CD4-positive, CD25-positive, alpha-beta regulatory T cell (primary cell): ENCODE measurements at regions not wholly inside any gene's neighbourhood (a gene's known extent, or its start where the extent isn't known, plus 50 kb on each side); places are given as distances from the start of the nearest gene placed in this dataset.
"Not testable (repeated sequence)": the region's sequence is repeated elsewhere in the genome, so short reads cannot be mapped to it uniquely, and the experiment has no call there.

ENCODE experiments used
- ATAC-seq, 2 donors: fragments of 150-1000 bp; cut with Tn5 transposase; one replicate each; pipeline ENCODE4 v1.10.0; 2021; ENCODE audit warnings: low read depth in 2 of 2, moderate number of reproducible peaks in 2 of 2, moderate library complexity in 1 of 2
- DNase-seq, 3 donors: peaks; one replicate each; pipeline versions ENCODE4 v3.0.0 to v3.0.0-alpha.2; 2012 to 2022; ENCODE audit warnings: mixed read lengths in 1 of 3
- H3K27ac ChIP-seq: one replicate; pipeline ENCODE4 v1.7.0; 2013; ENCODE audit warnings: mild to moderate bottlenecking, low read length; ENCODE audit not compliant: insufficient read depth, poor library complexity, severe bottlenecking
- H3K27me3 ChIP-seq: one replicate; pipeline ENCODE4 v1.7.0; 2013; ENCODE audit warnings: low read length; ENCODE audit not compliant: control insufficient read depth, insufficient read depth
- H3K36me3 ChIP-seq: one replicate; pipeline ENCODE4 v1.7.0; 2013; ENCODE audit warnings: mild to moderate bottlenecking, low read length, moderate library complexity; ENCODE audit not compliant: control insufficient read depth, insufficient read depth
- H3K4me1 ChIP-seq: 2 replicates; pipeline ENCODE4 v1.7.0; 2013; ENCODE audit warnings: mild to moderate bottlenecking, low read length; ENCODE audit not compliant: insufficient read depth, control insufficient read depth, poor library complexity, severe bottlenecking
- H3K4me3 ChIP-seq: one replicate; pipeline ENCODE4 v1.7.0; 2013; ENCODE audit warnings: low read depth, mild to moderate bottlenecking, low read length, moderate library complexity
- H3K9me3 ChIP-seq, 2 experiments: 1 replicate in 1 of 2; 2 replicates in 1 of 2; pipeline ENCODE4 v1.7.0; 2013; ENCODE audit warnings: low read length in 2 of 2, mild to moderate bottlenecking in 1 of 2, moderate library complexity in 1 of 2; ENCODE audit not compliant: control insufficient read depth in 2 of 2
- H3K27ac Mint-ChIP-seq, 3 donors: one replicate each; pipeline ENCODE4 v1.8.0; 2020 to 2022; ENCODE audit warnings: mild to moderate bottlenecking in 3 of 3, mixed read lengths in 3 of 3, moderate library complexity in 2 of 3
- H3K27me3 Mint-ChIP-seq: one replicate; pipeline ENCODE4 v1.8.0; 2022; ENCODE audit warnings: mild to moderate bottlenecking, mixed read lengths
- H3K36me3 Mint-ChIP-seq: one replicate; pipeline ENCODE4 v1.8.0; 2020; ENCODE audit warnings: mixed read lengths
- H3K4me1 Mint-ChIP-seq, 4 donors: one replicate each; pipeline ENCODE4 v1.8.0; 2020 to 2022; ENCODE audit warnings: mixed read lengths in 4 of 4, mild to moderate bottlenecking in 1 of 4
- H3K4me3 Mint-ChIP-seq, 4 donors: one replicate each; pipeline ENCODE4 v1.8.0; 2020 to 2022; ENCODE audit warnings: mild to moderate bottlenecking in 4 of 4, mixed read lengths in 4 of 4, moderate library complexity in 3 of 4
- H3K9me3 Mint-ChIP-seq, 7 donors: one replicate each; pipeline ENCODE4 v1.8.0; 2020 to 2022; ENCODE audit warnings: mixed read lengths in 7 of 7, mild to moderate bottlenecking in 3 of 7, moderate library complexity in 2 of 7

DNA sequence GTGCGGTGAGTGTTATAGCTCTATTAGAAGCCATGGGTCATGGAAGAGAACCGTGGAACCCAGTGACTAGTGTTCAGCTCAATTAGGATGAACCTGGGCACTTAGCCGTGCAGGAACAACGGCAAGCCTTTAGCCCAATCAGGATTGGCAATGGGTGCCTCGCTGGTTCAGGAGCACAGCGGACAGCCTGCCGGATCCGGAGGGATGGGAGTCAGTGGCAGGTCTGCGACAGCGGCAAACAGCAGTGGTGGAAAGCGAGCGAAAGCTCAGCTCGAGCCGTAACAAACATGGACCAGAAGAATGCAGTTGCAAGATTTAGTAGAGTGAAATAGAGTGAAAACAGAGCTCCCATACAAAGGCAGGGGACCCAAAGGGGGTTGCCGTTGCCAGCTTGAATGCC lies 349.3 kb upstream of the TMPRSS15 start:
- H3K4me3 Mint-ChIP-seq: not testable (repeated sequence)

DNA sequence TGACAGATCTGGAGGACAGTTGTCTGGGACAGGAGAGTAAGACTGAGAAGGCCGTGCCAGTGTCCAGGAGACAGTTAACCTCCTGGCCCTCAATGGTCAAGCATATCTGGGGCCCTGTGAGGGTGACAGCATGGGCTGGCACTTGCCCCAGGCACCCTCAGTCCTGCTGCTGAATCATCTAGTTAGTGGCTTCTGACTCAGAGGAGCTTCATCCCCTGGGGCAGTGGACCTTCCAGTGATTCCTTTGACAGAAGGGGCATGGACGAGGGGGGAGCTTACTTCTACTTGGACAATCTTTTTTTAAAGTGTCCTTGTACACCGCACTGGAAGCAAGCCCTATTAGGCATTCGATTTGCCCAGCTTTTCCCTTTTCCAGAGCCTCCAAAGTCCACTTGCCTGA lies 352.7 kb upstream of the TMPRSS15 start:
- ATAC-seq, H3K27me3 ChIP-seq, H3K36me3 ChIP-seq, H3K4me1 ChIP-seq, H3K4me3 Mint-ChIP-seq, H3K36me3 Mint-ChIP-seq, H3K27ac ChIP-seq, H3K27me3 Mint-ChIP-seq, H3K4me1 Mint-ChIP-seq, H3K4me3 ChIP-seq, H3K27ac Mint-ChIP-seq, H3K9me3 ChIP-seq, DNase-seq: not testable (repeated sequence)
- peaks cover 1 to 19% (median 8%) of the 10 kb centered on the region in 7 donors for H3K9me3 Mint-ChIP-seq

More for the DNA sequence above, 349.3 kb upstream of the TMPRSS15 start:
- not testable (repeated sequence) for H3K27me3 ChIP-seq, H3K27me3 Mint-ChIP-seq, H3K4me1 ChIP-seq, H3K36me3 ChIP-seq, H3K27ac Mint-ChIP-seq, H3K4me1 Mint-ChIP-seq, H3K27ac ChIP-seq, H3K36me3 Mint-ChIP-seq, ATAC-seq, H3K4me3 ChIP-seq, DNase-seq
- peaks cover 6 to 14% of the 10 kb centered on the region in 2 experiments for H3K9me3 ChIP-seq
- peaks cover 0 to 20% (median 14%) of the 10 kb centered on the region in 7 donors for H3K9me3 Mint-ChIP-seq

DNA sequence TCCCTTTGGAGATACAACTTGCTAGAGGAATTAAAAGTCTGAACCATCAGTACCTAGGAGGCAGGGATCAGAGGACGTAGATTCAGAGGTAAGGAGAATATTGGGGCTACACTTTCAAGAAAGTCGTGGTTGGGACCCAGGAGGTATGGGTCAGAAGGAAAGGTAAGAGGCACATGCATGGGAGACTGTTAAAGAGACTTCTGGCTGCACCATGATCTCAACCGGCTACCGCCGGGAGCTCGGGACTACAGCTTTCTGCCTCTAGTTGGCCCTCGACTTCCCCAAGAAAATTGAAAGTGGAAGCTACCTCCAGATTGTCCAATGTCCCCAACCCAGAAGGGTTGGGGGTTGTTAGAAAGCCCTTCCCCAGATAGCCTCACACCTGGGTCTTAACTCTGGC lies 355.7 kb upstream of the TMPRSS15 start:
- no peaks in the 10 kb centered on the region for H3K27me3 ChIP-seq
- no peak overlapping the region for H3K4me3 Mint-ChIP-seq

GRCh38 chr21:18759751-18760161 lies 356.2 kb upstream of the TMPRSS15 start:
- Mint-ChIP-seq H3K27ac (no peak overlapping the region), H3K36me3 (no peaks in the 10 kb centered on the region), H3K4me3 (peak overlapping the region in 1 of 4 donors; percentile 3), H3K9me3 (peaks cover 1 to 28% (median 7%) of the 10 kb centered on the region in 7 donors), H3K27me3 (no peaks in the 10 kb centered on the region), H3K4me1 (no peaks in the 10 kb centered on the region)
- H3K36me3 ChIP-seq: no peaks in the 10 kb centered on the region
- H3K4me3 ChIP-seq: no peak overlapping the region
- no peak for ATAC-seq
- no peak for DNase-seq
- no peaks in the 10 kb centered on the region for H3K4me1 ChIP-seq
- H3K9me3 ChIP-seq: peaks cover 5 to 12% of the 10 kb centered on the region in 2 experiments
- H3K27ac ChIP-seq: no peak overlapping the region
- H3K27me3 ChIP-seq: no peaks in the 10 kb centered on the region

More for the DNA sequence above, 355.7 kb upstream of the TMPRSS15 start:
- no peaks in the 10 kb centered on the region for H3K4me1 ChIP-seq
- no peaks in the 10 kb centered on the region for H3K36me3 ChIP-seq
- Mint-ChIP-seq H3K36me3 (no peaks in the 10 kb centered on the region), H3K27ac (no peak overlapping the region), H3K4me1 (no peaks in the 10 kb centered on the region), H3K27me3 (no peaks in the 10 kb centered on the region), H3K9me3 (peaks cover 1 to 28% (median 8%) of the 10 kb centered on the region in 7 donors)
- peaks cover 5 to 12% of the 10 kb centered on the region in 2 experiments for H3K9me3 ChIP-seq
- H3K27ac ChIP-seq: no peak overlapping the region
- DNase-seq (no peak), ATAC-seq (no peak)
- H3K4me3 ChIP-seq: no peak overlapping the region

DNA sequence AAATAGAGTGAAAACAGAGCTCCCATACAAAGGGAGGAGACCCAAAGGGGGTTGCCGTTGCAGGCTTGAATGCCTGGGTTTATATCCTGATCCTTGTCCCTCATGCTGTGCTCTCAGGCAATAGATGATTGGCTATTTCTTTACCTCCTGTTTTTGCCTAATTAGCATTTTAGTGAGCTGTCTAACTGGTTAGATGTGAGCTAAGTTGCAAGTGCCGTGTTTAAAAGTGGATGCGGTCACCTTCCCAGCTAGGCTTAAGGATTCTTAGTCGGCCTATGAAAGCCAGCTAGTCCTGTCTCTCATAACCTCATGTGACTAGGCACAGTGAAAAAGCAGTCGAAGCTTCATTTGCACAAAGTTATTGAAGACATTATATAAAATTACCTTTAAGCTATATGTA lies 356.7 kb upstream of the TMPRSS15 start:
- no peak overlapping the region for H3K4me3 Mint-ChIP-seq
- no peaks in the 10 kb centered on the region for H3K27me3 Mint-ChIP-seq
- no peak overlapping the region for H3K4me3 ChIP-seq
- H3K9me3 ChIP-seq: peaks cover 5 to 12% of the 10 kb centered on the region in 2 experiments
- peaks cover 1 to 25% (median 6%) of the 10 kb centered on the region in 7 donors for H3K9me3 Mint-ChIP-seq
- no peaks in the 10 kb centered on the region for H3K4me1 Mint-ChIP-seq
- H3K27ac ChIP-seq: no peak overlapping the region
- H3K36me3 Mint-ChIP-seq: no peaks in the 10 kb centered on the region
- H3K27ac Mint-ChIP-seq: no peak overlapping the region
- DNase-seq: no peak
- H3K4me1 ChIP-seq: no peaks in the 10 kb centered on the region
- no peaks in the 10 kb centered on the region for H3K36me3 ChIP-seq
- no peaks in the 10 kb centered on the region for H3K27me3 ChIP-seq
- no peak for ATAC-seq

- no peak overlapping the region for H3K27ac Mint-ChIP-seq
- no peaks in the 10 kb centered on the region for H3K36me3 ChIP-seq
- peaks cover 0 to 17% (median 5%) of the 10 kb centered on the region in 7 donors for H3K9me3 Mint-ChIP-seq
- DNase-seq (no peak), ATAC-seq (no peak)
- H3K27ac ChIP-seq: no peak overlapping the region
- H3K27me3 ChIP-seq: no peaks in the 10 kb centered on the region
- H3K4me3 Mint-ChIP-seq: no peak overlapping the region
- H3K4me1 Mint-ChIP-seq: no peaks in the 10 kb centered on the region
- no peaks in the 10 kb centered on the region for H3K36me3 Mint-ChIP-seq
- H3K4me1 ChIP-seq: no peaks in the 10 kb centered on the region
- H3K9me3 ChIP-seq: peaks cover 5 to 7% of the 10 kb centered on the region in 2 experiments
- no peaks in the 10 kb centered on the region for H3K27me3 Mint-ChIP-seq
- H3K4me3 ChIP-seq: no peak overlapping the region
Observed at GRCh38 chr21:18764720-18765119, 361.1 kb upstream of the TMPRSS15 start.

DNA sequence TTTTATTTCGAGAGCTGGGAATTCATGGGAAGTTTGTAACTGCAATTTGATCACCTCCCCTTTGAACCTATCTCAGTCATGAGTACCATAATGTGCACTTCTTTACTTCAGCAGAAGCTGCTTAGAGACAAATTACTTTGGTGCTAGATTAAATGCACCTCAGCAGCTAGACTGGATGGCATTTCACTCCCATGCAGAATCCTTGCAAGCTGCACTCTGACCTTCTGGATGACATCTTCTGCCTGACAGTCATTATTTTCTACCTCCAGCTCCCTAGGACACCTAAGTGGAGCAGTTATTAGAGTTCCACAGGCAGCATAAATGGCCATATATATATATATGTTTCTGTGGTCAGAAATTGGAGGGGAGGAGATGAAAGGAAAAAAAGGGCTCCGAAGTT lies 366.0 kb upstream of the TMPRSS15 start:
- Histone ChIP-seq H3K9me3 (peaks cover 0 to 2% of the 10 kb centered on the region in 2 experiments), H3K4me1 (no peaks in the 10 kb centered on the region), H3K36me3 (no peaks in the 10 kb centered on the region), H3K27ac (no peak overlapping the region), H3K27me3 (no peaks in the 10 kb centered on the region), H3K4me3 (no peak overlapping the region)
- Mint-ChIP-seq H3K4me1 (no peaks in the 10 kb centered on the region), H3K9me3 (peaks cover 0 to 11% (median 4%) of the 10 kb centered on the region in 7 donors), H3K27ac (no peak overlapping the region), H3K4me3 (no peak overlapping the region), H3K27me3 (no peaks in the 10 kb centered on the region), H3K36me3 (no peaks in the 10 kb centered on the region)
- ATAC-seq (no peak), DNase-seq (no peak)

DNA sequence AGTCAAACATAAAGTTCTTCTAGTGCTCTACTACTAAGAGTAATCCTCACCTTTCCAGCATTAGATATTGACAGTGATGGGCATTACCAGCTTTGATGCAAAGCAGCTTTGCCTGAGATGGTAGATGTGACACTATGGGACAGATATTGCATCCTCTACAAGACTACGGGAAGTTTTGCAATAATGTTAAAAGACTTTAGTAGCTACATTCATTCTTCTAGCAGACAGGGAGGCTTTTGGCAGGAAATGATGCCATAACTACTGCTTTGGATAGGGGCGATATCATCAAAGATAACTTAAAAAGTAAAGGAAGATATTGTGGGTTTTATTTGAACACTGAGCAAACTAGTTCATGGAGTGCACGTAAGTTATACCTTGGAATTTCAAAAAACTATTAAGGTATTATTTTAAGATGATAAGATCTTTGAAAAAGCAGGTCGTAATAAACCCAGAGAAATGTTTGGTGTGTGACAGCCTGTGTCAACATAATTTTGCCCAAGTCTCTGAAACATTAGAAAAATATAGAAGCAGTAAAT lies 368.3 kb upstream of the TMPRSS15 start:
- Histone ChIP-seq H3K4me1 (no peaks in the 10 kb centered on the region), H3K4me3 (no peak overlapping the region), H3K27ac (no peak overlapping the region), H3K27me3 (no peaks in the 10 kb centered on the region), H3K36me3 (no peaks in the 10 kb centered on the region), H3K9me3 (peaks cover 2% of the 10 kb centered on the region in 2 experiments)
- no peak for ATAC-seq
- Mint-ChIP-seq H3K9me3 (peaks cover 0 to 5% (median 2%) of the 10 kb centered on the region in 7 donors), H3K4me3 (no peak overlapping the region), H3K36me3 (no peaks in the 10 kb centered on the region), H3K27ac (no peak overlapping the region), H3K27me3 (no peaks in the 10 kb centered on the region), H3K4me1 (no peaks in the 10 kb centered on the region)
- no peak for DNase-seq
